A549 (cell line): ENCODE measurements at regions not wholly inside any gene's neighbourhood (a gene's known extent, or its start where the extent isn't known, plus 50 kb on each side); places are given as distances from the start of the nearest gene placed in this dataset.

Experiments used
- ATAC-seq, 2 experiments: fragments of 200-7000 bp in 1 of 2; fragments of >200 bp in 1 of 2; cut with Nextera tagmentation in 1 of 2; cut with Tn5 transposase in 1 of 2; 3 replicates each; pipeline versions ENCODE4 v1.8.0 to v1.9.1; 2018 to 2020; ENCODE audit warnings: mild to moderate bottlenecking in 1 of 2, moderate library complexity in 1 of 2
- CTCF ChIA-PET: fragments of 300-600 bp; sonication (Branson Sonifier 250); formaldehyde crosslinking; extraction: SDS; loops from one replicate; lab custom pipeline; 2021; ENCODE audit warnings: antibody characterized with exemption, inconsistent platforms; lab: Yijun Ruan, JAX
- POLR2A ChIA-PET: fragments of 350-600 bp; formaldehyde crosslinking; extraction: SDS; loops from one replicate; lab custom pipeline; 2021; ENCODE audit warnings: antibody characterized with exemption, inconsistent platforms; lab: Yijun Ruan, JAX
- DNase-seq, 2 experiments: peaks; one replicate each; pipeline versions ENCODE4 v3.0.0 to v3.0.0-alpha.2; 2011 to 2016; ENCODE audit warnings: low read depth in 1 of 2, low spot score in 1 of 2
- FAIRE-seq: peaks from 2 replicates; lab custom pipeline; 2011; peaks lifted over from hg19 to GRCh38; lab: Jason Lieb, UNC
- H3K27ac ChIP-seq, 2 experiments: fragments of >200 bp; sonication (Bioruptor Twin); formaldehyde crosslinking; 3 replicates each; pipeline ENCODE4 v1.5.1; 2016 to 2017
- H3K4me1 ChIP-seq: fragments of >200 bp; sonication (Bioruptor Twin); formaldehyde crosslinking; 3 replicates; pipeline ENCODE4 v1.6.1; 2016
- H3K4me2 ChIP-seq: fragments of >200 bp; sonication (Bioruptor Twin); formaldehyde crosslinking; 3 replicates; pipeline ENCODE4 v1.6.1; 2016
- H3K4me3 ChIP-seq: fragments of >200 bp; sonication (Bioruptor Twin); formaldehyde crosslinking; 3 replicates; pipeline ENCODE4 v1.5.1; 2016
- H3K9me3 ChIP-seq: fragments of >200 bp; sonication (Bioruptor Twin); formaldehyde crosslinking; 3 replicates; pipeline ENCODE4 v1.6.1; 2016
- ATOH8 ChIP-seq: fragments of 250-450 bp; sonication (Bioruptor Pico); IDR thresholded peaks from 2 replicates; pipeline ENCODE4 v1.5.0; 2020; ENCODE audit warnings: low read depth, mild to moderate bottlenecking, moderate library complexity
- BCL3 ChIP-seq: fragments of >200 bp; sonication (Bioruptor Twin); formaldehyde crosslinking; IDR thresholded peaks from 3 replicates; pipeline ENCODE4 v1.6.1; 2016
- BHLHE40 ChIP-seq: IDR thresholded peaks from 2 replicates; pipeline ENCODE4 v1.6.1; 2012; ENCODE audit warnings: low read depth, low read length, inconsistent platforms
- CBX2 ChIP-seq: fragments of 200-600 bp; sonication (generic); IDR thresholded peaks from 2 replicates; pipeline ENCODE4 v1.6.1; 2016; ENCODE audit warnings: low read depth, mild to moderate bottlenecking, borderline replicate concordance
- CEBPB ChIP-seq, 2 experiments: fragments of >200 bp in 1 of 2; sonication (Bioruptor Twin) in 1 of 2; formaldehyde crosslinking in 1 of 2; IDR thresholded peaks; 2 replicates each; pipeline ENCODE4 v1.6.1; 2012 to 2016
- CHD2 ChIP-seq: fragments of 150-350 bp; IDR thresholded peaks from 2 replicates; pipeline ENCODE4 v1.6.1; 2014; ENCODE audit warnings: low read length; ENCODE audit not compliant: partially characterized antibody
- E2F6 ChIP-seq: IDR thresholded peaks from 2 replicates; pipeline ENCODE4 v1.6.1; 2012; ENCODE audit warnings: low read depth, borderline replicate concordance
- EHF ChIP-seq: fragments of 250-450 bp; sonication (Bioruptor Pico); IDR thresholded peaks from 2 replicates; pipeline ENCODE4 v1.5.0; 2020; ENCODE audit warnings: mild to moderate bottlenecking
- ELK1 ChIP-seq: fragments of 150-350 bp; IDR thresholded peaks from 2 replicates; pipeline ENCODE4 v1.6.1; 2014; ENCODE audit warnings: low read depth, mild to moderate bottlenecking, low read length
- EP300 ChIP-seq, 2 experiments: fragments of >200 bp; sonication (Bioruptor Twin); formaldehyde crosslinking; IDR thresholded peaks; 2 replicates in 1 of 2; 3 replicates in 1 of 2; pipeline ENCODE4 v1.6.1; 2016 to 2017
- FOSL2 ChIP-seq, 2 experiments: fragments of 450-650 bp in 1 of 2; fragments of >200 bp in 1 of 2; sonication (Bioruptor Twin) in 1 of 2; formaldehyde crosslinking; IDR thresholded peaks; 2 replicates each; pipeline versions ENCODE4 v1.5.0 to v1.6.1; 2016 to 2020; ENCODE audit warnings: mild to moderate bottlenecking in 1 of 2, moderate library complexity in 1 of 2
- GATA3 ChIP-seq: IDR thresholded peaks from 2 replicates; pipeline ENCODE4 v1.6.1; 2012; ENCODE audit warnings: borderline replicate concordance
- HES2 ChIP-seq: fragments of >200 bp; sonication (Bioruptor Twin); formaldehyde crosslinking; IDR thresholded peaks from 2 replicates; pipeline ENCODE4 v1.6.1; 2016
- HOXA7 ChIP-seq: fragments of 250-450 bp; sonication (Bioruptor Pico); IDR thresholded peaks from 2 replicates; pipeline ENCODE4 v1.5.0; 2020; ENCODE audit warnings: mild to moderate bottlenecking, moderate library complexity
- JUN ChIP-seq, 2 experiments: fragments of >200 bp; sonication (Bioruptor Twin); formaldehyde crosslinking; IDR thresholded peaks; 2 replicates in 1 of 2; 3 replicates in 1 of 2; pipeline ENCODE4 v1.6.1; 2016 to 2017
- JUNB ChIP-seq: fragments of >200 bp; sonication (Bioruptor Twin); formaldehyde crosslinking; IDR thresholded peaks from 2 replicates; pipeline ENCODE4 v1.6.1; 2016
- KDM1A ChIP-seq: fragments of 200-600 bp; sonication (generic); IDR thresholded peaks from 2 replicates; pipeline ENCODE4 v1.6.1; 2016; ENCODE audit warnings: low read depth, mild to moderate bottlenecking
- KDM5A ChIP-seq: fragments of 200-600 bp; sonication (generic); IDR thresholded peaks from 2 replicates; pipeline ENCODE4 v1.6.1; 2016; ENCODE audit warnings: antibody characterized with exemption, mild to moderate bottlenecking
- MAFK ChIP-seq: fragments of 450-650 bp; IDR thresholded peaks from 2 replicates; pipeline ENCODE4 v1.6.1; 2014; ENCODE audit not compliant: partially characterized antibody
- MAX ChIP-seq: IDR thresholded peaks from 2 replicates; pipeline ENCODE4 v1.6.1; 2012
- MAZ ChIP-seq: fragments of 150-350 bp; IDR thresholded peaks from 2 replicates; pipeline ENCODE4 v1.6.1; 2014; ENCODE audit warnings: antibody characterized with exemption, low read depth, low read length, borderline replicate concordance
- NPAS2 ChIP-seq: fragments of 250-450 bp; sonication (Bioruptor Pico); IDR thresholded peaks from 2 replicates; pipeline ENCODE4 v1.8.0; 2022; ENCODE audit warnings: mild to moderate bottlenecking, moderate library complexity, borderline replicate concordance
- NR3C1 ChIP-seq: fragments of >200 bp; sonication (Bioruptor Twin); formaldehyde crosslinking; IDR thresholded peaks from 3 replicates; pipeline ENCODE4 v1.6.1; 2017
- PBX3 ChIP-seq: IDR thresholded peaks from 2 replicates; pipeline ENCODE4 v1.6.1; 2012
- RCOR1 ChIP-seq: fragments of 150-350 bp; IDR thresholded peaks from 2 replicates; pipeline ENCODE4 v1.6.1; 2014; ENCODE audit warnings: antibody characterized with exemption, low read length, low read depth
- SMC3 ChIP-seq: fragments of >200 bp; sonication (Bioruptor Twin); formaldehyde crosslinking; IDR thresholded peaks from 3 replicates; pipeline ENCODE4 v1.6.1; 2018; ENCODE audit warnings: inconsistent platforms
- ZC3H11A ChIP-seq: fragments of 450-650 bp; IDR thresholded peaks from 2 replicates; pipeline ENCODE4 v1.6.1; 2014; ENCODE audit warnings: antibody characterized with exemption, mild to moderate bottlenecking
- ZSCAN20 ChIP-seq: fragments of 250-450 bp; sonication (Bioruptor Pico); IDR thresholded peaks from 2 replicates; pipeline ENCODE4 v1.8.0; 2022; ENCODE audit warnings: mild to moderate bottlenecking, moderate library complexity
- WGBS: methylation state at CpG from one replicate; pipeline ENCODE4 v1.1.6; 2017; ENCODE audit errors: missing lambda C conversion rate; 5-methylcytosine and 5-hydroxymethylcytosine counted together

GRCh38 chr15:70516408-70517193 is 246.8 kb downstream of the UACA start:
- ATAC-seq (peak in 1 of 2 experiments; percentile 50; a peak in 2 of 6 replicates), DNase-seq (no peak), FAIRE-seq (no peak)
- no peak overlapping the region for H3K4me2 ChIP-seq
- no peaks in the 10 kb centered on the region for H3K4me1 ChIP-seq
- CTCF ChIA-PET: interaction anchor here (0.6 to 2.4 kb wide), 4 partner anchors 11 to 452 kb away, joined by 3 to 12 read pairs (median 4); no protein-coding TSS in a partner anchor
- TF ChIP-seq MAFK: peak; percentile 79
- TF ChIP-seq EHF: no peak
- POLR2A ChIA-PET: no interaction called here
- no peak overlapping the region for H3K4me3 ChIP-seq
- WGBS: 73% methylated on average over 6 of the region's 6 CpGs
- no peak overlapping the region for H3K27ac ChIP-seq
- peaks cover 6% of the 10 kb centered on the region; the same call in 1 of the 3 replicates for H3K9me3 ChIP-seq

GRCh38 chr15:70514251-70514650 is 249.1 kb downstream of the UACA start:
- Histone ChIP-seq H3K27ac (0 out of 6 replicates have a peak overlapping the region, but pooled peaks of 1 of the 2 experiments have one; percentile 12), H3K4me2 (no peak overlapping the region), H3K4me1 (peaks cover 7% of the 10 kb centered on the region), H3K4me3 (no peak overlapping the region), H3K9me3 (peaks cover 29% of the 10 kb centered on the region)
- DNase-seq (no peak), FAIRE-seq (no peak), ATAC-seq (no peak)
- ChIA-PET CTCF (interaction anchor here (1.0 to 20.4 kb wide), 5 partner anchors 25 to 1052 kb away, joined by 3 to 228 read pairs (median 5); no protein-coding TSS in a partner anchor), POLR2A (no interaction called here)
- TF ChIP-seq BHLHE40 (no peak), CEBPB (IDR thresholded peaks at IDR 0.05) (no peak), CHD2 (no peak), ELK1 (no peak), CBX2 (no peak), HES2 (no peak), EHF (no peak), GATA3 (no peak), EP300 (IDR thresholded peaks at IDR 0.05) (no peak), MAX (no peak), KDM5A (no peak), SMC3 (no peak), HOXA7 (CRISPR knock-in tag) (no peak), FOSL2 (IDR thresholded peaks at IDR 0.05) (no peak), FOSL2 (CRISPR knock-in tag; IDR thresholded peaks at IDR 0.05) (no peak), E2F6 (no peak), ZSCAN20 (no peak), ATOH8 (CRISPR knock-in tag) (no peak), JUNB (no peak), RCOR1 (no peak), NPAS2 (CRISPR knock-in tag) (no peak)
- 84% methylated on average over 7 of the region's 7 CpGs for WGBS

- Histone ChIP-seq H3K27ac (peak overlapping the region in 1 of 2 experiments; percentile 12; a peak in 1 of 6 replicates), H3K4me2 (no peak overlapping the region), H3K4me3 (no peak overlapping the region), H3K4me1 (peaks cover 11% of the 10 kb centered on the region), H3K9me3 (peaks cover 29% of the 10 kb centered on the region)
- WGBS: 81% methylated on average over 4 of the region's 4 CpGs
- CTCF ChIA-PET: interaction anchor here (0.9 to 20.4 kb wide), 6 partner anchors 12 to 1036 kb away, joined by 3 to 228 read pairs (median 6); no protein-coding TSS in a partner anchor
- DNase-seq: no peak
- POLR2A ChIA-PET: no interaction called here
- FAIRE-seq: peak; percentile 84
- ATAC-seq: no peak
- no peak for TF ChIP-seq JUN (IDR thresholded peaks at IDR 0.05)
- no peak for TF ChIP-seq KDM1A
- no peak for TF ChIP-seq NR3C1
- no peak for TF ChIP-seq EHF
- no peak for TF ChIP-seq KDM5A
- TF ChIP-seq MAZ: no peak
- no peak for TF ChIP-seq GATA3
- no peak for TF ChIP-seq MAFK
- no peak for TF ChIP-seq BCL3
- TF ChIP-seq PBX3: no peak
- TF ChIP-seq SMC3: no peak
- TF ChIP-seq ZC3H11A: no peak
- no peak for TF ChIP-seq E2F6
- TF ChIP-seq ZSCAN20: no peak
Observed at GRCh38 chr15:70513819-70514218, 249.5 kb downstream of the UACA start.
